ENCODE measurements at regions not wholly inside any gene's neighbourhood (a gene's known extent, or its start where the extent isn't known, plus 50 kb on each side); places are given as distances from the start of the nearest gene placed in this dataset.

DNA sequence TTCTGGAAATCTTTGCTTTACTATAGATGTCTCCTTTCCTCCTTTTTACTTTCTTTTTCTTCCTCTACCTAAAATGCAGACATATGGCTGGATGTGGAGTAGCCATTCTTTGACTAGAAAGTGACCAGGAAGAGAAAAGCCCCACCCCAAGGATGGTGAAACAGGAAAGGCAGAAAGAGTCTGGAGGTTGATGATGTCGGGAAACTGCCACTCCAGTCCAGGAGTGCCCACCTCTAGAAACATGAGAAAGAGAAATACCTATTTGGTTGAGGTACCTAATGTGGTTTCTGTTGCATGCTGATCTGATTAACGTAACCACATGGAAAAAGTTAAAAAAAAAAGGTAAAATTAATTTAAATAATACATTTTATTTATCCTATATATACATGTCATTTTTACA, 55.2 kb upstream of the SSR3 start (continued):
- TF ChIP-seq TCF3 (IDR thresholded peaks at IDR 0.05; ENCODE audit: borderline replicate concordance, insufficient read depth, low read depth, low read length) (no peak), RCOR1 (conservative IDR thresholded peaks at IDR 0.05; ENCODE audit: low read depth, low read length) (no peak)
- TF ChIP-seq, protein P1, sequence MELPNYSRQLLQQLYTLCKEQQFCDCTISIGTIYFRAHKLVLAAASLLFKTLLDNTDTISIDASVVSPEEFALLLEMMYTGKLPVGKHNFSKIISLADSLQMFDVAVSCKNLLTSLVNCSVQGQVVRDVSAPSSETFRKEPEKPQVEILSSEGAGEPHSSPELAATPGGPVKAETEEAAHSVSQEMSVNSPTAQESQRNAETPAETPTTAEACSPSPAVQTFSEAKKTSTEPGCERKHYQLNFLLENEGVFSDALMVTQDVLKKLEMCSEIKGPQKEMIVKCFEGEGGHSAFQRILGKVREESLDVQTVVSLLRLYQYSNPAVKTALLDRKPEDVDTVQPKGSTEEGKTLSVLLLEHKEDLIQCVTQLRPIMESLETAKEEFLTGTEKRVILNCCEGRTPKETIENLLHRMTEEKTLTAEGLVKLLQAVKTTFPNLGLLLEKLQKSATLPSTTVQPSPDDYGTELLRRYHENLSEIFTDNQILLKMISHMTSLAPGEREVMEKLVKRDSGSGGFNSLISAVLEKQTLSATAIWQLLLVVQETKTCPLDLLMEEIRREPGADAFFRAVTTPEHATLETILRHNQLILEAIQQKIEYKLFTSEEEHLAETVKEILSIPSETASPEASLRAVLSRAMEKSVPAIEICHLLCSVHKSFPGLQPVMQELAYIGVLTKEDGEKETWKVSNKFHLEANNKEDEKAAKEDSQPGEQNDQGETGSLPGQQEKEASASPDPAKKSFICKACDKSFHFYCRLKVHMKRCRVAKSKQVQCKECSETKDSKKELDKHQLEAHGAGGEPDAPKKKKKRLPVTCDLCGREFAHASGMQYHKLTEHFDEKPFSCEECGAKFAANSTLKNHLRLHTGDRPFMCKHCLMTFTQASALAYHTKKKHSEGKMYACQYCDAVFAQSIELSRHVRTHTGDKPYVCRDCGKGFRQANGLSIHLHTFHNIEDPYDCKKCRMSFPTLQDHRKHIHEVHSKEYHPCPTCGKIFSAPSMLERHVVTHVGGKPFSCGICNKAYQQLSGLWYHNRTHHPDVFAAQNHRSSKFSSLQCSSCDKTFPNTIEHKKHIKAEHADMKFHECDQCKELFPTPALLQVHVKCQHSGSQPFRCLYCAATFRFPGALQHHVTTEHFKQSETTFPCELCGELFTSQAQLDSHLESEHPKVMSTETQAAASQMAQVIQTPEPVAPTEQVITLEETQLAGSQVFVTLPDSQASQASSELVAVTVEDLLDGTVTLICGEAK (IDR thresholded peaks at IDR 0.05; ENCODE audit: borderline replicate concordance), result no peak

DNA sequence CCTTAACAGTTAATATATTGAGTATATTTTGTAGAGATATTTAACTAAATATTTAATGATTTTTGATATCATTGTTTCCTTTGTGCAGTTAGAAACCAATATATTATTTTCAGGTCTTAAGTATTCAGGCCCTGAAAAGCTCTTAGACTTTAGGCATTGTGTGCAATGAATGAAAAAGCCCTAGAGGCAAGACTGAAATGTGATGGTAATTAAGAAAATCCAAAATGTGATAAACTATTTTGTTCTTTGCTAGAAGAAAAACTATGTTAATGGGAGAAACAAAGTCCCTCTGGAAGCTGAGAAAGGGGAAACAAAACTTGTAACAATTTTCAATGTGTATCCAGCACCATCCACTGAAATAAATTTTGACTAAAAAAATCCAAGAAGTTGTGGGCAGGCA, 54.6 kb upstream of the SSR3 start:
- no peak for FAIRE-seq
- no peak overlapping the region for H2AFZ ChIP-seq (ENCODE audit: control insufficient read depth, low read depth, low read length)

More for the DNA sequence above, 54.6 kb upstream of the SSR3 start:
- H3K4me3 ChIP-seq, result no peak overlapping the region
- H4K20me1 ChIP-seq (ENCODE audit: control insufficient read depth, insufficient read depth), result no peaks in the 10 kb centered on the region
- ChIA-PET POLR2A (no interaction called here), SMC1A (ENCODE audit: uncharacterized antibody, unreplicated experiment) (no interaction called here), CTCF (no interaction called here), RAD21 (ENCODE audit: unreplicated experiment) (no interaction called here)
- ATAC-seq, result no peak
- H3K27ac ChIP-seq (ENCODE audit: control insufficient read depth, insufficient read depth), result no peak overlapping the region
- DNase-seq (ENCODE audit: low read depth, low spot score), result no peak
- no TSS peak for BruUV-seq (replicated peaks)
- intact Hi-C loops (cut with micrococcal nuclease; ENCODE audit: unreplicated experiment) (no loop called here), in situ Hi-C loops (cut with MboI) (no loop called here)
- H3K4me1 ChIP-seq (ENCODE audit: control insufficient read depth, insufficient read depth, low read length), result peaks cover 17% of the 10 kb centered on the region
- no peaks in the 10 kb centered on the region for H3K27me3 ChIP-seq (replicated peaks in 1 of 2; ENCODE audit: control insufficient read depth in 2 of 2, insufficient read depth in 2 of 2, low read length in 1 of 2)
- no peak overlapping the region for H3K9ac ChIP-seq (ENCODE audit: control insufficient read depth, insufficient read depth, low read length)
- TF ChIP-seq, protein P2, sequence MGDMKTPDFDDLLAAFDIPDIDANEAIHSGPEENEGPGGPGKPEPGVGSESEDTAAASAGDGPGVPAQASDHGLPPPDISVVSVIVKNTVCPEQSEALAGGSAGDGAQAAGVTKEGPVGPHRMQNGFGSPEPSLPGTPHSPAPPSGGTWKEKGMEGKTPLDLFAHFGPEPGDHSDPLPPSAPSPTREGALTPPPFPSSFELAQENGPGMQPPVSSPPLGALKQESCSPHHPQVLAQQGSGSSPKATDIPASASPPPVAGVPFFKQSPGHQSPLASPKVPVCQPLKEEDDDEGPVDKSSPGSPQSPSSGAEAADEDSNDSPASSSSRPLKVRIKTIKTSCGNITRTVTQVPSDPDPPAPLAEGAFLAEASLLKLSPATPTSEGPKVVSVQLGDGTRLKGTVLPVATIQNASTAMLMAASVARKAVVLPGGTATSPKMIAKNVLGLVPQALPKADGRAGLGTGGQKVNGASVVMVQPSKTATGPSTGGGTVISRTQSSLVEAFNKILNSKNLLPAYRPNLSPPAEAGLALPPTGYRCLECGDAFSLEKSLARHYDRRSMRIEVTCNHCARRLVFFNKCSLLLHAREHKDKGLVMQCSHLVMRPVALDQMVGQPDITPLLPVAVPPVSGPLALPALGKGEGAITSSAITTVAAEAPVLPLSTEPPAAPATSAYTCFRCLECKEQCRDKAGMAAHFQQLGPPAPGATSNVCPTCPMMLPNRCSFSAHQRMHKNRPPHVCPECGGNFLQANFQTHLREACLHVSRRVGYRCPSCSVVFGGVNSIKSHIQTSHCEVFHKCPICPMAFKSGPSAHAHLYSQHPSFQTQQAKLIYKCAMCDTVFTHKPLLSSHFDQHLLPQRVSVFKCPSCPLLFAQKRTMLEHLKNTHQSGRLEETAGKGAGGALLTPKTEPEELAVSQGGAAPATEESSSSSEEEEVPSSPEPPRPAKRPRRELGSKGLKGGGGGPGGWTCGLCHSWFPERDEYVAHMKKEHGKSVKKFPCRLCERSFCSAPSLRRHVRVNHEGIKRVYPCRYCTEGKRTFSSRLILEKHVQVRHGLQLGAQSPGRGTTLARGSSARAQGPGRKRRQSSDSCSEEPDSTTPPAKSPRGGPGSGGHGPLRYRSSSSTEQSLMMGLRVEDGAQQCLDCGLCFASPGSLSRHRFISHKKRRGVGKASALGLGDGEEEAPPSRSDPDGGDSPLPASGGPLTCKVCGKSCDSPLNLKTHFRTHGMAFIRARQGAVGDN (IDR thresholded peaks at IDR 0.05), result no peak
- TF ChIP-seq GABPA (IDR thresholded peaks at IDR 0.05; ENCODE audit: low read depth), result no peak
- no peaks in the 10 kb centered on the region for H3K9me3 ChIP-seq (replicated peaks; ENCODE audit: control insufficient read depth, insufficient read depth, low read length)
- no peaks in the 10 kb centered on the region for H3K79me2 ChIP-seq (ENCODE audit: control insufficient read depth, insufficient read depth, low read length)
- no peak overlapping the region for H3K4me2 ChIP-seq (ENCODE audit: control insufficient read depth, insufficient read depth)
- H3K36me3 ChIP-seq (ENCODE audit: control insufficient read depth in 2 of 2, insufficient read depth in 2 of 2, low read length in 1 of 2), result no peaks in the 10 kb centered on the region; a peak in 1 of 4 replicates

Data from GM12878 (cell line).